GM12878 (cell line): ENCODE measurements at regions not wholly inside any gene's neighbourhood (a gene's known extent, or its start where the extent isn't known, plus 50 kb on each side); places are given as distances from the start of the nearest gene placed in this dataset.

ENCODE experiments used
- ATAC-seq: fragments of 200-7000 bp; cut with Tn5 transposase; 3 replicates; pipeline ENCODE4 v1.9.1; 2020; ENCODE audit warnings: mild to moderate bottlenecking, moderate library complexity
- BruUV-seq: library from RNA; stranded (reverse); fragments of 400-500 nt; replicated peaks from 2 replicates; lab custom pipeline; 2021; lab: Mats Ljungman, UMichigan
- CTCF ChIA-PET: fragments of 300-600 bp; sonication (Branson Sonifier 250); formaldehyde crosslinking; extraction: SDS; loops from one replicate; lab custom pipeline; 2021; ENCODE audit warnings: inconsistent platforms; lab: Yijun Ruan, JAX
- POLR2A ChIA-PET: fragments of 350-600 bp; formaldehyde crosslinking; extraction: SDS; loops from one replicate; lab custom pipeline; 2021; ENCODE audit warnings: inconsistent platforms; lab: Charles Lee
- RAD21 ChIA-PET: fragments of 300-600 bp; sonication (Branson Sonifier 250); formaldehyde crosslinking; loops from one replicate; lab custom pipeline; 2023; ENCODE audit warnings: antibody characterized with exemption; ENCODE audit not compliant: unreplicated experiment; lab: Charles Lee
- SMC1A ChIA-PET: fragments of 300-600 bp; sonication (Branson Sonifier 250); formaldehyde crosslinking; loops from one replicate; lab custom pipeline; 2023; ENCODE audit not compliant: unreplicated experiment, uncharacterized antibody; lab: Charles Lee
- DNase-seq: peaks from one replicate; pipeline ENCODE4 v3.0.0-alpha.2; 2011; ENCODE audit warnings: low read depth, low spot score
- FAIRE-seq: peaks from 3 replicates; lab custom pipeline; 2011; peaks lifted over from hg19 to GRCh38; lab: Jason Lieb, UNC
- H2AFZ ChIP-seq: 2 replicates; pipeline ENCODE4 v1.6.0; 2011; ENCODE audit warnings: low read depth, low read length, control low read depth; ENCODE audit not compliant: control insufficient read depth
- H3K27ac ChIP-seq: 2 replicates; pipeline ENCODE4 v1.5.1; 2011; ENCODE audit warnings: control low read depth; ENCODE audit not compliant: control insufficient read depth, insufficient read depth
- H3K27me3 ChIP-seq, 2 experiments: replicated peaks in 1 of 2; 2 replicates each; pipeline versions ENCODE4 v1.6.0 to v1.6.1; 2011; ENCODE audit warnings: low read length in 1 of 2; ENCODE audit not compliant: control insufficient read depth in 2 of 2, insufficient read depth in 2 of 2
- H3K36me3 ChIP-seq, 2 experiments: 2 replicates each; pipeline ENCODE4 v1.5.1; 2011; ENCODE audit warnings: low read length in 1 of 2; ENCODE audit not compliant: control insufficient read depth in 2 of 2, insufficient read depth in 2 of 2
- H3K4me1 ChIP-seq: 2 replicates; pipeline ENCODE4 v1.6.1; 2011; ENCODE audit warnings: mild to moderate bottlenecking, low read length, moderate library complexity, mixed read lengths; ENCODE audit not compliant: control insufficient read depth, insufficient read depth
- H3K4me2 ChIP-seq: 2 replicates; pipeline ENCODE4 v1.6.0; 2011; ENCODE audit warnings: control low read depth; ENCODE audit not compliant: control insufficient read depth, insufficient read depth
- H3K4me3 ChIP-seq: fragments of 200-600 bp; sonication (generic); 2 replicates; pipeline ENCODE4 v1.5.1; 2016
- H3K79me2 ChIP-seq: 2 replicates; pipeline ENCODE4 v1.6.0; 2011; ENCODE audit warnings: low read length; ENCODE audit not compliant: control insufficient read depth, insufficient read depth
- H3K9ac ChIP-seq: 2 replicates; pipeline ENCODE4 v1.8.0; 2011; ENCODE audit warnings: low read length, control low read depth, mixed read lengths; ENCODE audit not compliant: control insufficient read depth, insufficient read depth
- H3K9me3 ChIP-seq: replicated peaks from 3 replicates; pipeline ENCODE4 v1.5.1; 2011; ENCODE audit warnings: mild to moderate bottlenecking, low read length; ENCODE audit not compliant: control insufficient read depth, insufficient read depth
- H4K20me1 ChIP-seq: 2 replicates; pipeline ENCODE4 v1.6.0; 2011; ENCODE audit not compliant: control insufficient read depth, insufficient read depth
- BRCA1 ChIP-seq: IDR thresholded peaks from 2 replicates; pipeline ENCODE4 v1.6.1; 2011; ENCODE audit warnings: low read depth, low read length, improper control_type of control experiment
- EGR1 ChIP-seq, 2 experiments: IDR thresholded peaks; 1 replicate in 1 of 2; 2 replicates in 1 of 2; pipeline ENCODE4 v1.6.1; 2011 to 2012; ENCODE audit warnings: low read depth in 2 of 2, low read length in 2 of 2, borderline replicate concordance in 1 of 2, mild to moderate bottlenecking in 1 of 2, moderate library complexity in 1 of 2
- EP300 ChIP-seq, 2 experiments: fragments of 150-350 bp in 1 of 2; IDR thresholded peaks; 2 replicates each; pipeline ENCODE4 v1.6.1; 2011 to 2012; ENCODE audit warnings: low read depth in 2 of 2, low read length in 2 of 2, borderline replicate concordance in 1 of 2, improper control_type of control experiment in 1 of 2, inconsistent platforms in 1 of 2; ENCODE audit not compliant: control insufficient read depth in 1 of 2
- HDAC2 ChIP-seq: fragments of 200-600 bp; sonication (generic); IDR thresholded peaks from 2 replicates; pipeline ENCODE4 v1.6.1; 2017
- KLF5 ChIP-seq: fragments of 450-650 bp; IDR thresholded peaks from 2 replicates; pipeline ENCODE4 v1.6.1; 2014; ENCODE audit warnings: mild to moderate bottlenecking; ENCODE audit not compliant: partially characterized antibody
- NR2C2 ChIP-seq: IDR thresholded peaks from 2 replicates; pipeline ENCODE4 v1.6.1; 2011; ENCODE audit warnings: borderline replicate concordance, low read depth; ENCODE audit not compliant: control insufficient read depth, insufficient read length
- RAD51 ChIP-seq: fragments of 450-650 bp; IDR thresholded peaks from 2 replicates; pipeline ENCODE4 v1.6.1; 2016; ENCODE audit warnings: moderate library complexity, mild to moderate bottlenecking, inconsistent platforms
- RB1 ChIP-seq: fragments of 450-650 bp; formaldehyde crosslinking; IDR thresholded peaks from 2 replicates; pipeline ENCODE4 v1.6.1; 2017; ENCODE audit warnings: mild to moderate bottlenecking, borderline replicate concordance
- SMAD5 ChIP-seq: IDR thresholded peaks from 2 replicates; pipeline ENCODE4 v1.6.1; 2016; ENCODE audit warnings: antibody characterized with exemption, low read depth
- SMARCA5 ChIP-seq: fragments of 450-650 bp; IDR thresholded peaks from 2 replicates; pipeline ENCODE4 v1.6.1; 2017; ENCODE audit warnings: mild to moderate bottlenecking
- ZNF274 ChIP-seq: IDR thresholded peaks from one replicate; pipeline ENCODE4 v1.8.0; 2011; ENCODE audit not compliant: insufficient read length, insufficient read depth
- ZNF592 ChIP-seq: fragments of 450-650 bp; IDR thresholded peaks from 2 replicates; pipeline ENCODE4 v1.6.1; 2017; ENCODE audit warnings: mild to moderate bottlenecking, moderate library complexity
- ZNF622 ChIP-seq: fragments of 450-650 bp; IDR thresholded peaks from 2 replicates; pipeline ENCODE4 v1.6.1; 2017; ENCODE audit warnings: mild to moderate bottlenecking, inconsistent platforms
- whole genome bisulfite sequencing: methylation state at CpG from one replicate; pipeline ENCODE4 v1.1.6; 2016; ENCODE audit warnings: low lambda C conversion rate; ENCODE audit not compliant: insufficient replicate concordance, insufficient coverage; ENCODE audit errors: missing lambda C conversion rate; 5-methylcytosine and 5-hydroxymethylcytosine counted together
- in situ Hi-C: fragments of 300-500 bp; cut with MboI; formaldehyde crosslinking; loops from 9 replicates; pipeline ENCODE4 v1.14.3; 2018; ENCODE audit warnings: mixed read lengths
- intact Hi-C: fragments of 100-400 bp; cut with micrococcal nuclease; formaldehyde crosslinking; loops from one replicate; pipeline ENCODE4 v1.14.2; 2022; ENCODE audit not compliant: unreplicated experiment

GRCh38 chr21:35686156-35686555, 374.2 kb downstream of the SETD4 start:
- intact Hi-C loops (no loop called here), in situ Hi-C loops (no loop called here)
- no peaks in the 10 kb centered on the region for H3K36me3 ChIP-seq
- no peaks in the 10 kb centered on the region for H4K20me1 ChIP-seq
- H3K4me1 ChIP-seq = no peaks in the 10 kb centered on the region
- peaks cover 0 to 2% of the 10 kb centered on the region in 2 experiments; a peak in 2 of 4 replicates for H3K27me3 ChIP-seq
- no peak overlapping the region for H3K4me2 ChIP-seq
- H3K4me3 ChIP-seq = no peak overlapping the region
- SMC1A ChIA-PET = no interaction called here
- POLR2A ChIA-PET = no interaction called here
- DNase-seq (no peak), FAIRE-seq (no peak), ATAC-seq (no peak)
- WGBS = 48% methylated on average over 3 of the region's 3 CpGs
- TF ChIP-seq SMARCA5 (no peak), RB1 (no peak), KLF5 (no peak), ZNF592 (no peak), EP300 (IDR thresholded peaks at IDR 0.05; ENCODE audit: borderline replicate concordance in 1 of 2, control insufficient read depth in 1 of 2, low read depth in 2 of 2, low read length in 2 of 2) (no peak), ZNF622 (no peak), BRCA1 (no peak), ZNF274 (no peak), SMAD5 (no peak), RAD51 (no peak), HDAC2 (no peak), EGR1 (IDR thresholded peaks at IDR 0.05; ENCODE audit: borderline replicate concordance in 1 of 2, low read depth in 2 of 2, low read length in 2 of 2) (no peak), NR2C2 (no peak)
- BruUV-seq = no TSS peak
- no peaks in the 10 kb centered on the region; the same call in 2 of the 3 replicates for H3K9me3 ChIP-seq
- RAD21 ChIA-PET = no interaction called here
- CTCF ChIA-PET = no interaction called here
- no peak overlapping the region for H2AFZ ChIP-seq
- H3K27ac ChIP-seq = no peak overlapping the region
- H3K9ac ChIP-seq = no peak overlapping the region
- H3K79me2 ChIP-seq = no peaks in the 10 kb centered on the region
